GM21447 (cell line): ENCODE measurements at regions not wholly inside any gene's neighbourhood (a gene's known extent, or its start where the extent isn't known, plus 50 kb on each side); places are given as distances from the start of the nearest gene placed in this dataset.
A peak's percentile ranks its signal among the peaks of the same experiment; 100 is the strongest.
"Not testable (repeated sequence)": the region's sequence is repeated elsewhere in the genome, so short reads cannot be mapped to it uniquely, and the experiment has no call there.

Experiments used
- ATAC-seq: cut with Tn5 transposase; IDR thresholded peaks from one replicate; pipeline ENCODE4 v1.9.1; 2021; ENCODE audit not compliant: unreplicated experiment

DNA sequence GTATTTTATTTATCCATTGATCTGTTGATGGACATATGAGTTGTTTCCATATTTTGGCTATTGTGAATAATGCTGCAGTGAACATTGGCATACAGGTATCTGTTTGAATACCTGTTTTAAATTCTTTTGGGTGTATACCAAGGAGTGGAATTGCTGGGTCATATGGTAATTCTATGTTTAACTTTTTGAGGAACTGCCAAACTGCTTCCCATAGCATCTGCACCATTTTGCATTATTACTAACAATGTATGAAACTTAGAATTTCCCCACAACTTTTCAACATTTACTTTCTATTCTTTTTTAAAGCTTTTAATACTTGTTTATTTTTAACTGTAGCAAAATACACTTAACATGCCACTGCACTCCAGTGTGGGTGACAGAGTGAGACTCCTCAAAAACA is 57.0 kb upstream of the MSN start:
- ATAC-seq: no peak

DNA sequence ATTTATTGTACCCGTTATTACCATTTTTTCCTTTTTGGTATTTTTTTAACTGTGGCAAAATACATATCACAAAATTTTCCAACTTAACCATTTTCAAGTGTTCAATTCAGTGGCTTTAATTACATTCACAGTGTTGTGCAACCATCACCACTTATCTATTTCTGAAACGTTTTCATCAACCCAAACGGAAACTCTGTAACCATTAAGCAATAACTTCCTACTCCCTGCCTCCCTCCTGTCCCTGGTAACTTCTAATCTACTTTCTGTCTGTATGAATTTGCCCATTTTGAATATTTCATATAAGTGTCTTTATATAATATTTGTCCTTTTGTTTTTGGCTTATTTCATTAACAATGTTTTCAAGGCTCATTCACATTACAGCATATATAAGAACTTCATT is 57.4 kb upstream of the MSN start:
- ATAC-seq: no peak

DNA sequence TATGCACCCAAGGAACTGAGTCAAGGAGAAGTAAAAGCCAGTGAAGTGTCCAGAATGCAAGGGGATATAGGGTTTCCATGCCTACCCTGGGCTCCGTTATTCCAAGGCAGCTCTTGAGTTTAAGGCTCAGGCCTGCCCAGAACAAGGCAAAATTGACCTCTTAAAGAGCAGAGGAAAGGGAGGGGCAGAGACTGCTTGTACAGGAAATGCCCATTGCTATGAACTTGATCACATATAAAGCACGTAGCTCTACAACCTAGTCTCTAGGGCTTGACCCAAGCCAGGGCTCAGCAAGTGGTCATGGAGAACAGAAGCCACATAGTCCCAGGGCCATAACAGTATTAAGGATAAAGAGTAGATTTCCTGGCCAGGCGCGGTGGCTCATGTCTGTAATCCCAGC is 58.2 kb upstream of the MSN start:
- ATAC-seq: no peak

DNA sequence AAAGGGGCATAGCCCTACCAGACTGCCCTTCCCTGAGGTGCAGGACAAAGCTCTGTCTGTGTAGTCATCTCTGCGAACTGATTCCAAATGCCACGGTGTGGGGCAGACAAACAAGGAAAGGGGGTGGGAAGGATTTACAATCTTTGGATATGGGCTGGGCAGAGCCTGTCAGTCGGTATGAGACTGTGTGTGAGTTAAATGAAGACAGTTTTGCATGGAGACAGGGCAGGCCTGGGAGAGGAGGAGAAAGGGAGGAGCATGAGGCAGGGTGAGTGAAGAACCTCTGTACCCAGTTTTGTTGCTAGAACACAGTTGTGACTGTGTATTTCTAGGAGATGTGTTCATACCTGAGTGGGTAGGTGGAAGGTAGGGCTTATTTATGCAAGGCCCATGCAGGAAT is 59.4 kb upstream of the MSN start:
- no peak for ATAC-seq

DNA sequence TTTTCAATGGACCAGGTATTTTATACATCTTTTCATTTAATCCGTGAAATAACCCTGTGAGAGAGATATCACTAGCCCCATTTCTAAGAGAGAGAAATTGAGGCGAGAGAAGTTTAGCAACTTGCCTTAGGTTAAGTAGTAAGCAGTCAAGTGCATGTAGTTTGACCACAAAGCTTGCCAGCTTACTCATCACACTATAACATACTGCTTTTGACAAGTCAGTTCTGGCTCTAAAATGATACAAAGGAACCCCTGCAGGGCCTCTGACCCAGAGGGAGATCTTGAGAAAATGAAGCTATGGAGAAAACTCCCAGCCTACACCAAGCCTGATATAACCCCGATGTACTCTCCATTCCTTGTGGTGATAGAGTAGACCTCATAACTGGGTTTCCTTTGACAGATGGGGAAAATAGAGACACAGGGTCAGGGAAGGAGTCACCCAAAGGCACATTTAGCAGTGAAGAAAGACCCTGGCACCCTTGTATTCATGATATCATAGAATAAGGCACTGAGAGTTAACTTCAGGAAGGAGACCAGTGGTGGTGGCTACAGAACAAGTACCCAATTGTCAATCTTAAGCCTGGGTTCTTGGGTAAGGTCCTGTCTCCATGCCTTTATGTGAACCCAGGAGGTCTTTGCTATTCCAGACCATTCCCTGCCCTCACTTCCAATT is 60.2 kb upstream of the MSN start:
- no peak for ATAC-seq

DNA sequence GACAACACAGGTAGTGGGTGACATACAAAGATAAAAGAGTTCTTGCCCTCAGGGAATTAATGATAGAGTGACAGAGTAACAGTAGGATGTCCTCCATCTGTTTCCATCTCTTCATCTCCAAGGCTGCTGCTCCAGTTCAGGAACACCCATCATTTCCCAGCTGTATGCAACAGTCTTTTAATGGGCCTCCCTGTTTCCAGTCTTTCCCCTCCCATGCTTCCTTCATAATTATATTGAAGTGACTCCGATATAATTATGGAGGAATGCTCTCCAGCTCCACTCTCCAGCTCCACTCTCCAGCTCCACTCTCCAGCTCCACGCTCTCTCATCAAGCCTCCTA is 65.3 kb upstream of the MSN start:
- no peak for ATAC-seq

DNA sequence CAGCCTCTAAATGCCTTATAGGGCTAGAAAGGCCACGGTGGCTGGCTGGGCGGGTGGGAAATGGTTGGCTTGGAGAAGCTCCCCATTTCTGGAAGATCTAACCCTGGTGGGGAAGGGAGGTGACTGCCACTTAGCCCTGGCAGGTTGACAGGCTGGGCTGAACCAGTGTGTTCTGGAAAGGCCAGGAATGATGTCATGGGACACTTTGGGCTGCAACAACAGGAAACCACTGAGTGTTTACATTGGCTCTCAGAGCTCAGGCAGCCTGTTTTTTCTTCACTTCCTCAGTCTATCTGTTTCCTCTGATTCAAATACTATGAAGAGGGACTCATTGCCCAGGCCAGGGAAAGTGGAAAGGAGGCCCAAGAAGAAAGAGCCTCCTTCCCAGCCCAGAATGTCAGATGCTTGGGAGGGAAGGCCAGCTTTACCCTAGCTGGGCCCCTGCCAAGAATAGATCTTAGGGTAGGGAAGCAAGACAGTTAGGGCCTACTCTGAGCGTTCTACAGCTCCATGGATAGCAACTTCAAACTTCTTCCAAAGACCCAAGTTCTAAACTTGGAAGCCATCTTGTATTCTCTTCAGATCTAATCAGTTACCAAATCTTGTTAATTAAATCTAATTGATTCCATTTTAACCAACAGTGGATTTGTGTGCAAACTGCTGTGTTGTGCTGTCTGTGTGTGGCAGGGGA is 65.8 kb upstream of the MSN start:
- ATAC-seq: peak; percentile 70

DNA sequence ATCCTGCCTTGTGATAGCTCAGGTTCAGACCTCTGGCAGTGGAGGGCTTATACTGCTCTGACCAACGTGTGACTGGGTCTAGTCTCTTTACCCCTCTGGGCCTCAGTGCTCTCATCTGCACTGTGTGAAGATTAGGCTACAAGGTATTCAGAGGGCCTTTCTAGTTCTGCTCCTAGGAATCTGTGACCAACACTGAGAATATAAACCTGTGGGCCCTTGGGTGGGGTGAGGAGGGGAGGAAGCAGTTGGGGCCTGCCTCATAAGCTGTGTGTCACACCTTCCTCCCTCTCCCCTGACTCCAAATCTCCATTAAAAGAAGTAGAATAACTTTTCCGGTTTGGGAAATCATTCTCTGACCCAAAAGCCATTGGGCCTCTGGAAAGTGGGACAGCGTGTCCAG is 66.3 kb upstream of the MSN start:
- no peak for ATAC-seq

DNA sequence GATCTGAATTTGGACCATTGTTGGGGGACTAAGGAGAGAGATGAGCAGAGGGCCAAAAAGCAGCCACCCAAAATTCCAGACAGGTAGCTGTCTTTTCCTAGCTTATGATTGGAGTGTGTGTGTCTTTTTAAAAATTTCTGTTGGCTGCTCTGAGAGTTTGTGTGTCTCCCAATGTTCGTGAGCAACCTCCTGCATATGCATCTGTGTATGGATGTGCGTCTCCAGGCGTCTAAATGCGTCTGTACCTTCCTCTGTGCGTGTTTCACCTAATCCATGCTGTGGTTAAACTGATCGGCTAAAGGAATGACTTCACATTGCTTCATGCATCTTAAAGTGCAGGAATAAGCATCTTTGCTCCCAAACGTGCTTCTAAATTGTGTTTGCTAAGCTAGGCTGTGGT is 65.5 kb upstream of the LAS1L start:
- ATAC-seq: no peak

DNA sequence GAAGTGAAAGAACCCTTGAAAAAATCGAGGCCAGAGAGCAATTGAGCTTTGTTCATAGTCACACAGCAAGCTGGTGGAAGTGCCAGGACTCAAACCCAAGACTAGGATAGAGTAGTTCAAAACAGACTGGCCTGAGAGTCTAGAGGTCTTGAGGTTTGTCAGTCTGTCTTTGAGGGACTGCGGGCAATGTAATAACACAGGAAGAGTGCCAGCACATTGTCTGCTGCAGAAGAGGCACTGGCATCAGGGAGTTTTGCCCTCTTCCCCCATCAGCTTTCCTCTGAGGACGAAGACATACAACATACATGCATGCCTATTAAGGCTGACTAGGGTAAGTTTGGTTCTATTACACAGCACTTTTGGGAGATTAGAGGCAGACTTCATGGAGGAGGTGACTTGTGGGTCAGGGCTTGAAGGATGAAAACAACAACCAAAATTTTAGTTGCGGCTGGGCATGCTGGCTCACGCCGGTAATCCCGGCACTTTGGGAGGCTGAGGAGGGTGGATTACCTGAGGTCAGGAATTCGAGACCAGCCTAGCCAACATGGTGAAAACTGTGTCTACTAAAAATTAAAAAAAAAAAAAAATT is 64.1 kb upstream of the LAS1L start:
- no peak for ATAC-seq

DNA sequence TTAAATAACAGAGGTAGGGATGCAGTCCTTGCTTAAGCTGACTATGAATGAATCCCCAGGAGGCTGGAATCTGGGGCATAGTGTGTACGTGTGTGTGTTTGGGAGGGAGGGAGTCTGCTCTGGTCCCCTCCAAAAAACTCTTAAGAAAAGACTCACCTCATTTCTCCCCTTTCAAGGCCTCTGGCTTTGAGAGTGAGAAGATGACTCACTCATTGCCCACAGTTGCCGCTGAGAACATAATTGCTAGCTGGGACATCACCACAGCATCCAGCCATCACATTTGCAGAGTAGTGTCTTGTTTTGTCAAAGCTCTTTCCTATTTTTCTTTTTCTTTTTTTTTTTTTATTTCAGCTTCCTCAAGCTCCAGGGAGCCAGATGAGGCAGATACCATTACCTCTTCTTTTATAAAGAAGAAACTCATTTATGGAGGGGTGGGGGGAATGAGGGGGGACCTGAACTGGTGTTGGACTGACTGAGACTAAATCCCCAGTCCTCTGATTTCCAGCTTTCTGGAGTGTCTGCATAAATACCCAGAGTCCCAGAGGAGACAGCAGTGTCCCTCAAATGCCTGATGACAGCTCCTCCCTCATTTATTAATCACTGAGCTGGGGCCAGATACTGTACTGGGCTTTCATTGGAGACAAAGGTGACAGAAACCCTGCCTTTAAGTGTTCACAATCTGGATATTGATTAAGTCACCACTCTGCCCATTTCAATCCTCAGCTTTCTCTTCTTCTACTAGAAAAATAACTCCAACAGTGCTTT is 61.9 kb upstream of the LAS1L start:
- ATAC-seq: peak; percentile 74

DNA sequence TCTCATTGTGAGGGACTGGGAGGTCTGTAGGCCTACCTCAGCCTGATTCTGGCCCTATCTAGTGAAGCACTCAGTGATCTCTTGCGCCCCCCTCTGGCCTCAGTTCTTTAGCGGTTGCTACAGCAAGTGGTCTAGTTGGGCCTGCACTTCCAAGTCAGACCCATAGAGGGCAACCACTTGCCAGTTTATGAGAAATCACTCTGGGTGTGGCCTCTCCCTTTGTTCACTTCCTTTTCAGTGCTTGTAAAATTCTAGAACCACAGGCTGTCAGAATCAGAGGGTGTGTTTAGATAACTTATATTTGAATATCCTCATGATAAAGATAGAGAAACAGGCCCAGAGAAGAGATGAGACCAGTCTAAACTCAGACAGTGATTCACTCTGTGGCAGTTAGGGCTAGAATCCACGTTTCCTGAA is 60.9 kb upstream of the LAS1L start:
- ATAC-seq: peak; percentile 77

DNA sequence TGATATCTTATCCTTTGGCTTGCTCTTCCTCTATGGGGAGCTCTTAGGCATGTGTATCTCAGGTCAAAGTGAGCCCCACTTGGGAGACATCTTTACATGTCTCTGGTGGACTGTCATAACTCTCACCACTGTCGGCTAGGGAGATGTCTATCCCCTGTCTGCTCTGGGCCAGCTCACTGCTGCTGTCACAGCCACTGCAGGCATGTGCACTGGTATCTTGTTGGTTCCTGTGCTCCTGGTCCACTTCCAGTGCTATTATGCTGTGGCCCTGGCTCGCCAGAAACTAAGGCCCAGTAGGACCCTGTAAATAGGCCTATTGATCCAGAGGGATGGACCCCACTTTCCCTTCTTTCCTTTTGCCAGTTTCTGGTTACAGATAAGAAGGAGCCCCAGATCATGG is 56.6 kb upstream of the LAS1L start:
- no peak for ATAC-seq

DNA sequence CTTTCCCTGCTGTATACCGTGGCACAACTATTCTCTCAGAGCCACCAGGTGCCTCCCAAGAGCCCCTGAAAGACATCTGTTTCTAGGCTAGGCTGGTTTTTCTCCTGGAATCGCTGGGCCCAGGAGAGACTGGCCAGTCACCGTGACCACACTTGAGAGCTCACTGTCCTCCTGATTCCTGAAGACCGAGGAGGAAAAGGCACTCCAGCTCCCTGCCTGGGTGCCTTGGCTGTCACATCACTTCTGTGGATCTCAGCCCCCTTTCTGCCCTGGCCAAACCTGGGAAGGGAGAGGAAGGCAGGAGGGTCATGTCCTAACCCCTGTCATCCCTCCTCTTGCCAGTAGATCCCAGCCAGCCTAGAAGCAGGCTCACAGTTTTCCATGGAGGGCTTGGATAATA is 54.7 kb upstream of the LAS1L start:
- ATAC-seq: no peak

DNA sequence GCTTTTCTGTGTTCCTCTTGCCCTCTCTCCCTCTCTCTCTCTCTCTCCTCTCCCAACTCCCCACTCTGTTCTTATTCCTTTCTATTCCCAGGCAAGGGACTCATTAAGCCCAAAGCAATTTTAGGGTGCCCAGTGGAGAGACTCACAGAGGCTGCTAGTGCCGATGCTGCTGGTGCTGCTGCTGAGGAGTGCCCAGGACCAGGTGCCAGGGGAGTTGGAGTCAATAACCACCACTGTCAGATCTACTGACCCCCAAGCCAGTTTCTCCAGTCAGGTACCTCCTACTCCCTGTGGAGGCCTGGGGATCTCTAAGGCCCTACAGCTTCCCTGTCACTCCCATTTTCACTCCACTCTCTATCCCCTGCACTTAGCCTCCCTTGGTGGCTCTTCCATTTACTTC is 54.2 kb upstream of the LAS1L start:
- ATAC-seq: no peak

DNA sequence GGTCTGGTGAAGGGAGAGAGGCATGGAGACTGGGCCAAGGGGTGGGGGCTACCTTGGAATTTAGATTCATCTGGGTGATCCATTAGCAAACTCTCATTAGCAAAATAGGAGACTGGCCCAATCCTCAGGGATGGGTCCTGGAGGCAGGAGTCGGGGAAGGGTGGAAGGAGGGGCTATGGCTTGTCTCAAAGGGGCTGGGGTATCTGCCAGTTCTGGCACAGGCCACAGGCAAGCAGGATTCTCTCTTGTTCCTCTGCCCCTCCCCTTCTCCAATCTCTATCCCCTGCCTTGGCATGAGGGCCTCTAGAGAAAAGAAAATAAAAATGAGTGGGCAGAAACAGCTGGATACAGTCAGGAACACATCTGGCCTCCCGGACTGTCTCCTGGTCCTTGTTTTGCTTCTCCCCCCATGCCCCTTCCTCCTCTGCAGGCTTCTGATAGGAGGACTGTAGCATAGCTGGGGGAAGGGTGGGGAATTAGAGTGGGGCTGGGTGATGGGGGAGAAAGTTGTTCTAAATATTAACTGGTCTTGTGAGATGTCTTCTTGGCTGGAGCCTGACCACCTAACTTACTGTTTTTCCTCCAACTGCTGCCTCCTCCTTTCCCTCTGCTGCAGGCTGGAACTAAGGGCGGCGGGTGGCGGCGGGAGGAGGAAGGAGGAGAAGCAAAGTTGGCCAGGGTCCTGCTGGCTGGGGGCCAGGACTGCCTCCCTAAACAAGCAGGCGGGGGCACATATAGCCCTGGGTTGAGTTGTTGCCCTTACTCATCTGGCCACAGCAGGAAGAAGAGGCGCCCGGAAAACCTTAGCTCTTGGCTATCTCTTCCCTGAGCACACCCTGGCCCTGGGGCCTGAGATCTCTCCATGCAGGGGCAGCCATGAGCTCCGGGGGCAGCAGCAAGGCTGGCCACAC is 53.3 kb upstream of the LAS1L start:
- no peak for ATAC-seq

DNA sequence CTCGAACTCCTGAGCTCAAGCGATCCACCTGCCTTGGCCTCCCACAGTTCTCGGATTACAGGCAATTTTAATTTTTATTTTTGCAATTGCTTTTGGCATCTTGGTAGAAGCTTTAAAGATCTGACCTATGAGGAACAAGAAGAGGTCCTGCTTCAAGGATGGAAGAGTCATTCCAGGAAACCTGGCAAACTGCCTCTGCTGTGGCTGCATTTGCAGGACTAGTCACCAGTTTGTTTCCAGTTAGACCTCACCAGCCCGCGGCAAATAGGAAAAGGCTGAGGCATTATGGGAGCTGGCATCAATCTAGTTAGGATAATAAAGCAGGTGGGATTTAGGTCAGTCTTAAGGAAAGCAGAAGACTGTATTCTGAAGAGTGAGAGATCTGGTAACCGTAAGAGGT is 51.9 kb upstream of the LAS1L start:
- no peak for ATAC-seq

DNA sequence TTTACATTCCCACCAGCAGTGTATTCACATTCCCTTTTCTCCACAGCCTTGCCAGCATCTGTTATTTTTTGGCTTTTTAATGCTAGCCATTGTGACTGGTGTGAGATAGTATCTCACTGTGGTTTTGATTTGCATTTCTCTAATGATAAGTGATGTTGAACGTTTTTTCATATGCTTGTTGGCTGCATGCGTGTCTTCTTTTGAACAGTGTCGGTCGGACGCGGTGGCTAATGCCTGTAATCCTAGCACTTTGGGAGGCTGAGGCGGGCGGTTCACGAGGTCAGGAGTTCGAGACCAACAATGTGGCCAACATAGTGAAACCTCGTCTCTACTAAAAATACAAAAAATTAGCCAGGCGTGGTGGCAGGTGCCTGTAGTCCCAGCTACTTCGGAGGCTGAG is 50.6 kb upstream of the LAS1L start:
- ATAC-seq: not testable (repeated sequence)
